ENCODE measurements at regions not wholly inside any gene's neighbourhood (a gene's known extent, or its start where the extent isn't known, plus 50 kb on each side); places are given as distances from the start of the nearest gene placed in this dataset.

DNA sequence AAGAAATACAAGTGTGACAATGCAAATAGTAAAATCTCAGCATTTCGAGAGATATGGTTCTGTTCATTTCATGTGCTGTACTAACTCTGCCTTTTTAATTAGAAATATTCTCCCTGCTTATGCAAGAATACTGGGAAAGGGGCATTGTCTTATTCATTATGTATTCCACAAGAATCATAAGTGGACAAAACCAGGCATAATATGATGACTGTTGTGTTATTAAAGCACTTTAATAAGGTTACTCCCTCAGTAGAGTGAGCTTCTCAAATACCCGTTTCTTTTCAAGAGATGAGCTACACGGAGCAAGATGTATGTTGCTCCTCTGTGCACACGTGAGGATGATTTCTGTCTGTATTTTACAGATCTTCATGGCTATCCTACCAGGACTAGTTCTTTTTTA, 638.7 kb upstream of the FANCL start:
- Histone ChIP-seq H3K4me3 (ENCODE audit: insufficient read length, low read depth) (no peak overlapping the region), H3K36me3 (ENCODE audit: insufficient read depth, insufficient read length, low read length) (no peaks in the 10 kb centered on the region), H3K9ac (ENCODE audit: insufficient read length, low read depth) (no peak overlapping the region), H3K4me1 (ENCODE audit: insufficient read depth, insufficient read length) (no peaks in the 10 kb centered on the region), H3K27me3 (ENCODE audit: insufficient read depth, insufficient read length) (no peaks in the 10 kb centered on the region), H3K9me3 (ENCODE audit: insufficient read depth, low read length) (no peaks in the 10 kb centered on the region)
- TF ChIP-seq YY1 (IDR thresholded peaks at IDR 0.05; ENCODE audit: insufficient read depth, insufficient read length) (no peak), SUZ12 (IDR thresholded peaks at IDR 0.05; ENCODE audit: extremely low read depth, insufficient read depth, insufficient read length) (no peak), ZNF274 (IDR thresholded peaks at IDR 0.05; ENCODE audit: low read depth, low read length) (no peak)
- no peak for DNase-seq (ENCODE audit: low read depth, low spot score)

DNA sequence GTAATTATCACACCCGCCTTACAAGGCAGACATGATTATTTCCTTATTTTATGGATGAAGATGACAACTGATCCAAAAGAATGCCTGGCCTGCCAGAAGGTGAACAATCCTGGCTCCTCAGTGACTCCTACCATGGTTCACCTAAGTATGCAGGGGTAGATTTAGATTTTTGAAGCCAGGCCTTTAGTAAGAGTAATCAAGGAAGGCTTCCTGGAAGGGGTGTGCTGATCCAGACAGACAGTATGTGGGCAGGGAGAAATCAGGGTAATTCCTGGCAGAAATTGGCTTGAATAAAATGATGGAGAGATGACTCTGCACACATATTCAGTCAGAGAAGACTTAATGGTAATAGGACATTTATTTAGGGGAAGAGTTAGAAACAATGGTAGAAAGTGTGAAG, 637.7 kb upstream of the FANCL start:
- H3K9ac ChIP-seq (ENCODE audit: insufficient read length, low read depth), result no peak overlapping the region
- no peak overlapping the region for H3K4me3 ChIP-seq (ENCODE audit: insufficient read length, low read depth)
- H3K9me3 ChIP-seq (ENCODE audit: insufficient read depth, low read length), result no peaks in the 10 kb centered on the region
- TF ChIP-seq ZNF274 (IDR thresholded peaks at IDR 0.05; ENCODE audit: low read depth, low read length) (no peak), YY1 (IDR thresholded peaks at IDR 0.05; ENCODE audit: insufficient read depth, insufficient read length) (no peak), SUZ12 (IDR thresholded peaks at IDR 0.05; ENCODE audit: extremely low read depth, insufficient read depth, insufficient read length) (no peak)
- H3K36me3 ChIP-seq (ENCODE audit: insufficient read depth, insufficient read length, low read length), result no peaks in the 10 kb centered on the region
- H3K27me3 ChIP-seq (ENCODE audit: insufficient read depth, insufficient read length), result no peaks in the 10 kb centered on the region
- no peak for DNase-seq (ENCODE audit: low read depth, low spot score)
- H3K4me1 ChIP-seq (ENCODE audit: insufficient read depth, insufficient read length), result no peaks in the 10 kb centered on the region

DNA sequence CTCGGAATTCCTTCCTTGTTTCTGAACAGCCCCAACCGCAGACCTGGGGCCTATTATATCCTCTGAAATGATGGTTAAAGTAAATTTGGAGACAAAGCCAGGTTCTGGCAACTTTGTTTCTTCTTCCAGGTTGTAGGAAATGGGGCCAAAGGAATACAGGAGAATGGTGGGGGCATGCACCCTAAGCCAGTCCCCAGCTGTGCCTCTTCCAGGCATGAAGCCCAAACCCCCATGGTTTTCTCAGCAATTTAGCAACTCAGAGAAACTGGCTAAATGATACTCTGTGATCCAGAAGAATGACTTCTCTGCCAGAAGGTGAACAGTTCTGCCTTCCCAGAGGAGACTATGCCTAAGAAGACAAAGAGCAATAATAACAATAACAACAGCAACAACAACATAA, 635.0 kb upstream of the FANCL start:
- Histone ChIP-seq H3K9me3 (ENCODE audit: insufficient read depth, low read length) (no peaks in the 10 kb centered on the region), H3K9ac (ENCODE audit: insufficient read length, low read depth) (no peak overlapping the region), H3K4me3 (ENCODE audit: insufficient read length, low read depth) (no peak overlapping the region), H3K4me1 (ENCODE audit: insufficient read depth, insufficient read length) (no peaks in the 10 kb centered on the region), H3K36me3 (ENCODE audit: insufficient read depth, insufficient read length, low read length) (no peaks in the 10 kb centered on the region), H3K27me3 (ENCODE audit: insufficient read depth, insufficient read length) (no peaks in the 10 kb centered on the region)
- DNase-seq (ENCODE audit: low read depth, low spot score), result no peak
- TF ChIP-seq SUZ12 (IDR thresholded peaks at IDR 0.05; ENCODE audit: extremely low read depth, insufficient read depth, insufficient read length) (no peak), YY1 (IDR thresholded peaks at IDR 0.05; ENCODE audit: insufficient read depth, insufficient read length) (no peak), ZNF274 (IDR thresholded peaks at IDR 0.05; ENCODE audit: low read depth, low read length) (no peak)

DNA sequence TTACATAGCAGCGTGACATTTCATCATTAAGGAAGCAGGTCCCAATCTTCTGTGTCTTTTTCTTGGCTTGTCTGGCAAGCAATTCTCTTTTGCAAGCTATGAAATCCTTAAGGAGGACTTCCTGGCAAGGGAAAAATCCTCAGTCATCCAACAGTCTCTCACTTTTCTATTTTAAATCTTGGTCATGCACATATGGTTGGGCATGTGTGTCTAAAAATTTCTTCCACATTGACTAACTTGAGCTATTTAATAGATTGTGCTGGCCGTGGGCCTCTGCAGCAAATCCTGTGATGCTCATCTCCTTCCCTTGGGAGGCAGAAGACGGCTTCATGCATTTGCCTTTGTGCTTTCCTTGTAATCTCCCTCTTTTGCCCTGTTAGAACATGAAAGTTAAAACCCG, 634.3 kb upstream of the FANCL start:
- TF ChIP-seq SUZ12 (IDR thresholded peaks at IDR 0.05; ENCODE audit: extremely low read depth, insufficient read depth, insufficient read length) (no peak), YY1 (IDR thresholded peaks at IDR 0.05; ENCODE audit: insufficient read depth, insufficient read length) (no peak), ZNF274 (IDR thresholded peaks at IDR 0.05; ENCODE audit: low read depth, low read length) (no peak)
- DNase-seq (ENCODE audit: low read depth, low spot score), result no peak
- no peaks in the 10 kb centered on the region for H3K4me1 ChIP-seq (ENCODE audit: insufficient read depth, insufficient read length)
- no peaks in the 10 kb centered on the region for H3K27me3 ChIP-seq (ENCODE audit: insufficient read depth, insufficient read length)
- H3K9ac ChIP-seq (ENCODE audit: insufficient read length, low read depth), result no peak overlapping the region
- H3K36me3 ChIP-seq (ENCODE audit: insufficient read depth, insufficient read length, low read length), result no peaks in the 10 kb centered on the region
- no peak overlapping the region for H3K4me3 ChIP-seq (ENCODE audit: insufficient read length, low read depth)
- H3K9me3 ChIP-seq (ENCODE audit: insufficient read depth, low read length), result no peaks in the 10 kb centered on the region

DNA sequence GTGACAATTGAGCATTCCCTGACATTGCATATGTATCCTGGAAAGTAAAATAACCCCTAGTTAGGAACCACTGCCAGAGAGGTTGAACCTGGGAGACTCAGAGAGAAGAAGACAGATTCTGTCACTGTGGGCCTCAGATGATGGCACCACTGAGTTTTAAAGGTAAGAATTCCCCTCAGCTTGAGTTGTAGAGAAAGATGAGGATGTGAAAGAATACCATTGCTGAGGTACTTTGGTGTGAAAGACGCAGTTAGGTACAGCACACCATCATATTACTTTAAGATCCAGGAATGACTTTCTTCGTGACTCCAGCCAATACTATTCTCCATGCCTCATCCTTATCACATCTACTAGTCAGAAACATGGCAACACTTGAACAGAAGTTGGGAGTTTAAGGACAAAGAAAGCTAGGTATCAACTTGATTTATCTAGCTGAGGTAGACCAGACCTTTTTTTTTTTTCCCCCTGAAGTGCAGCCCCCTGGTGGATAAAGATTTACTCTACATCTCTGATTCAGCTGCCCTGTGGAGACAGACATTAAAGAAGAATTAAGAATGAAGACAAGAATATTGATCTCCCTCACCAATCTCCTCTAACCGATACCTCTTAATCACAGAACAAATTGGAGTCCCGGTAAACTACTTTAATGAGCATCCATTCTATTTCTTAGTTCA, 630.5 kb upstream of the FANCL start:
- Histone ChIP-seq H3K27me3 (ENCODE audit: insufficient read depth, insufficient read length) (peaks cover 13% of the 10 kb centered on the region), H3K4me1 (ENCODE audit: insufficient read depth, insufficient read length) (no peaks in the 10 kb centered on the region), H3K9me3 (ENCODE audit: insufficient read depth, low read length) (peaks cover 4% of the 10 kb centered on the region; the same call in 1 of the 2 replicates), H3K9ac (ENCODE audit: insufficient read length, low read depth) (no peak overlapping the region), H3K4me3 (ENCODE audit: insufficient read length, low read depth) (no peak overlapping the region), H3K36me3 (ENCODE audit: insufficient read depth, insufficient read length, low read length) (no peaks in the 10 kb centered on the region)
- DNase-seq (ENCODE audit: low read depth, low spot score), result no peak
- TF ChIP-seq SUZ12 (IDR thresholded peaks at IDR 0.05; ENCODE audit: extremely low read depth, insufficient read depth, insufficient read length) (no peak), YY1 (IDR thresholded peaks at IDR 0.05; ENCODE audit: insufficient read depth, insufficient read length) (no peak), ZNF274 (IDR thresholded peaks at IDR 0.05; ENCODE audit: low read depth, low read length) (no peak)

DNA sequence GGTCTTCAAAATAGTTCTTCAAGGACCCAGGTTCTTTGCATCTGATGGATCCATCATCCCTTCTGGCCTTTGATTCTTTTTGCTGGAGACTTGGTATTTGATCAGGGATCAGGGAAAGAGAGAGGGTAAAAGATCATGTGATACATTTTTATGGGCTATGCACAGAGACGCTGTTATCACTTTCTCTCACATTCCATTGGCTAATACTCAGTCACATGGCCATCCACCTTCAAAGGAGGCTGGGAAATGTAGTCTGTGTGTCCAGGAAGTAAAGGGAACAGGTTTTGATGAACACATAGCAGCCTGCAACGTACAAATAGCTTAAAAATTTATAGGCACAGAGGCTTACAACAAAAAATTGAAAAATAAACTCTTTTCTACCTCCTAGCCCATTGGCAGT, 629.6 kb upstream of the FANCL start:
- Histone ChIP-seq H3K4me1 (ENCODE audit: insufficient read depth, insufficient read length) (no peaks in the 10 kb centered on the region), H3K4me3 (ENCODE audit: insufficient read length, low read depth) (no peak overlapping the region), H3K9me3 (ENCODE audit: insufficient read depth, low read length) (peaks cover 4% of the 10 kb centered on the region; the same call in 1 of the 2 replicates), H3K36me3 (ENCODE audit: insufficient read depth, insufficient read length, low read length) (no peaks in the 10 kb centered on the region), H3K27me3 (ENCODE audit: insufficient read depth, insufficient read length) (peaks cover 16% of the 10 kb centered on the region), H3K9ac (ENCODE audit: insufficient read length, low read depth) (no peak overlapping the region)
- no peak for DNase-seq (ENCODE audit: low read depth, low spot score)
- TF ChIP-seq YY1 (IDR thresholded peaks at IDR 0.05; ENCODE audit: insufficient read depth, insufficient read length) (no peak), SUZ12 (IDR thresholded peaks at IDR 0.05; ENCODE audit: extremely low read depth, insufficient read depth, insufficient read length) (no peak), ZNF274 (IDR thresholded peaks at IDR 0.05; ENCODE audit: low read depth, low read length) (no peak)

DNA sequence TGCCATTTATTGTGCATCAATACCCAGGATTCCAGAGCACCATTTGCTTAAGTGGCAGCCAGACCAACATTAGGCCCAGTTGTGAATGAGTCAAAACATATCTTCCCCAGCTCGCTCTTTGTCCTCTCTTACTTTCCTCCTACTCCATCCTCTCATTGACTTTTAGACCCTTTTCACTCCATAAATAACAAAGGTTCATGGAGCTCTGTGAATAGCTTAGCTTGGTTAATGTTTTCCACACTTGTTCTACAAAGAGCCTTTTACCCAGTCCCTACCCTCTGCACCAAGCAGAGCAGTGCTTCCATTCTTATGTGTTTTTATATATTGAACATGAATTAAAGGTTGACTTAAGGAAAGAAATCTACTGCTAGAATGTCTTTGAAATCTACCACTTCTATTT, 625.8 kb upstream of the FANCL start:
- Histone ChIP-seq H3K9me3 (ENCODE audit: insufficient read depth, low read length) (peaks cover 4% of the 10 kb centered on the region; the same call in 1 of the 2 replicates), H3K36me3 (ENCODE audit: insufficient read depth, insufficient read length, low read length) (no peaks in the 10 kb centered on the region), H3K9ac (ENCODE audit: insufficient read length, low read depth) (no peak overlapping the region), H3K4me1 (ENCODE audit: insufficient read depth, insufficient read length) (no peaks in the 10 kb centered on the region), H3K4me3 (ENCODE audit: insufficient read length, low read depth) (no peak overlapping the region), H3K27me3 (ENCODE audit: insufficient read depth, insufficient read length) (peaks cover 27% of the 10 kb centered on the region)
- no peak for DNase-seq (ENCODE audit: low read depth, low spot score)
- no peak for TF ChIP-seq ZNF274 (IDR thresholded peaks at IDR 0.05; ENCODE audit: low read depth, low read length)
